ENCODE measurements at regions not wholly inside any gene's neighbourhood (a gene's known extent, or its start where the extent isn't known, plus 50 kb on each side); places are given as distances from the start of the nearest gene placed in this dataset.
A peak's percentile ranks its signal among the peaks of the same experiment; 100 is the strongest.

DNA sequence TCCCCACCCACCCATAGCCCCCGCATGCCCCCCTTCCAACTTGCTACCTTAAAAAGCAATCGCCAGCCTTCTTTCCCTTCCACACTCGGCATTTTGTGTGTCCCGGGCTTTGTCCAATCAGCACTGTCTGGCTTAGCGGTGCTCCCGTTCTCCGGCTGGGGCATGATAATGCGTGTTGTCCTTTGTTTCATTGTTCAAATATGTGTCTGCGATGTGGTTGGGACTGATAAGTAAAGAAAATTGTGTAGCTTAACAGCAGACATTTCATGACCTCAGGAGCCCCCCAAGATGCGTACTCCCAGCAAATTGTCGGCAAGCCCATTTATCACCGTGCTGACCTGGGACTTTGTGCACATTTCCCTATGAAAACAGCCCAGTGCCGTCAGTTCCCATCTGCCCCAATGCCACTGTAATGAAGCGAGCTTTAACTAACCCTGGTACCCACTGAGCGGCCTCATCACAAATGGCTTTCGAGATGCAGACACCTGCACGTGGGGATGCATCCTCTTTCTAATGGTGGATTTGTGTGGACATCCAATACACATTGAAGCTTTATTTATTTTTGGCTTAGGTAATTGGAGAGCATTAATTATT lies 167.0 kb upstream of the E2F8 start:
- DNase-seq (ENCODE audit: extremely low read depth in 1 of 4, low spot score in 3 of 4), result peak in 3 of 4 experiments; percentile 11 to 17 (median 16)
- FAIRE-seq, result no peak
- CTCF ChIA-PET (ENCODE audit: low intra/inter-chr PET ratio), result no interaction called here
- Histone ChIP-seq H3K4me3 (no peak overlapping the region), H3K36me3 (ENCODE audit: control insufficient read depth, insufficient read depth, low read length) (no peaks in the 10 kb centered on the region), H3K9ac (ENCODE audit: insufficient read depth in 1 of 2, low read depth in 2 of 2, low read length in 2 of 2) (no peak overlapping the region), H3K27ac (ENCODE audit: extremely low read depth, low read depth, low read length) (no peak overlapping the region), H3K4me2 (ENCODE audit: insufficient read depth, low read length) (peak overlapping the region; percentile 11; the same call in 1 of the 2 replicates), H3K9me1 (ENCODE audit: control insufficient read depth, insufficient read depth, low read length) (no peaks in the 10 kb centered on the region), H3K79me2 (ENCODE audit: control insufficient read depth, insufficient read depth, low read length) (no peaks in the 10 kb centered on the region), H4K20me1 (replicated peaks; ENCODE audit: control insufficient read depth, insufficient read depth, low read length) (no peaks in the 10 kb centered on the region), H3K4me1 (replicated peaks in 1 of 2; ENCODE audit: control insufficient read depth in 2 of 2, insufficient read depth in 2 of 2, low read length in 2 of 2) (no peaks in the 10 kb centered on the region), H3K9me3 (replicated peaks; ENCODE audit: control insufficient read depth, insufficient read depth, low read depth, low read length) (no peaks in the 10 kb centered on the region), H2AFZ (ENCODE audit: low read depth, low read length) (no peak overlapping the region), H3K27me3 (ENCODE audit: control insufficient read depth in 2 of 2, insufficient read depth in 2 of 2, low read length in 2 of 2) (peaks cover 8 to 35% of the 10 kb centered on the region in 2 experiments; a peak in 4 of 5 replicates)
- no peak; the same call in 2 of the 3 replicates for ATAC-seq
- BruUV-seq (replicated peaks), result no TSS peak
- POLR2A ChIA-PET, result interaction anchor here (0.6 kb wide), 1 partner anchor 40 kb away, joined by 4 read pairs; no protein-coding TSS in a partner anchor
- intact Hi-C loops (cut with micrococcal nuclease), result no loop called here
- in situ Hi-C loops (cut with MboI), result no loop called here
- 3% methylated on average over 16 of the region's 17 CpGs for WGBS (ENCODE audit: insufficient coverage, low coverage, missing lambda C conversion rate)
- TF ChIP-seq NCOR1 (IDR thresholded peaks at IDR 0.05) (peak; percentile 51), KLF6 (CRISPR knock-in tag; IDR thresholded peaks at IDR 0.05; ENCODE audit: borderline replicate concordance) (no peak), ZNF551 (CRISPR knock-in tag; IDR thresholded peaks at IDR 0.05) (no peak), GABPA (tag; conservative IDR thresholded peaks at IDR 0.05; ENCODE audit: low read depth) (no peak), NFYB (IDR thresholded peaks at IDR 0.05; ENCODE audit: extremely low read depth, insufficient read length) (peak; percentile 46), RBM15 (IDR thresholded peaks at IDR 0.05; ENCODE audit: insufficient read depth, low read length) (no peak), MAFK (IDR thresholded peaks at IDR 0.05; ENCODE audit: low read length) (no peak), SREBF1 (IDR thresholded peaks at IDR 0.05; ENCODE audit: borderline replicate concordance, low read depth, low read length) (no peak), RAD21 (CRISPR knock-in tag; conservative IDR thresholded peaks at IDR 0.05 in 1 of 2, IDR thresholded peaks at IDR 0.05 in 1 of 2) (no peak), BDP1 (IDR thresholded peaks at IDR 0.05; ENCODE audit: insufficient read depth, insufficient read length) (no peak), TRIM24 (IDR thresholded peaks at IDR 0.05) (no peak), JUND (IDR thresholded peaks at IDR 0.05; ENCODE audit: borderline replicate concordance, low read depth, low read length) (no peak), JUND (tag; IDR thresholded peaks at IDR 0.05; ENCODE audit: borderline replicate concordance, low read depth, low read length) (no peak)
- TF ChIP-seq, protein P1, sequence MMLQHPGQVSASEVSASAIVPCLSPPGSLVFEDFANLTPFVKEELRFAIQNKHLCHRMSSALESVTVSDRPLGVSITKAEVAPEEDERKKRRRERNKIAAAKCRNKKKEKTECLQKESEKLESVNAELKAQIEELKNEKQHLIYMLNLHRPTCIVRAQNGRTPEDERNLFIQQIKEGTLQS (IDR thresholded peaks at IDR 0.05), result no peak
- TF ChIP-seq, protein P1 (CRISPR knock-in tag; conservative IDR thresholded peaks at IDR 0.05), result no peak
- TF ChIP-seq, protein P2, sequence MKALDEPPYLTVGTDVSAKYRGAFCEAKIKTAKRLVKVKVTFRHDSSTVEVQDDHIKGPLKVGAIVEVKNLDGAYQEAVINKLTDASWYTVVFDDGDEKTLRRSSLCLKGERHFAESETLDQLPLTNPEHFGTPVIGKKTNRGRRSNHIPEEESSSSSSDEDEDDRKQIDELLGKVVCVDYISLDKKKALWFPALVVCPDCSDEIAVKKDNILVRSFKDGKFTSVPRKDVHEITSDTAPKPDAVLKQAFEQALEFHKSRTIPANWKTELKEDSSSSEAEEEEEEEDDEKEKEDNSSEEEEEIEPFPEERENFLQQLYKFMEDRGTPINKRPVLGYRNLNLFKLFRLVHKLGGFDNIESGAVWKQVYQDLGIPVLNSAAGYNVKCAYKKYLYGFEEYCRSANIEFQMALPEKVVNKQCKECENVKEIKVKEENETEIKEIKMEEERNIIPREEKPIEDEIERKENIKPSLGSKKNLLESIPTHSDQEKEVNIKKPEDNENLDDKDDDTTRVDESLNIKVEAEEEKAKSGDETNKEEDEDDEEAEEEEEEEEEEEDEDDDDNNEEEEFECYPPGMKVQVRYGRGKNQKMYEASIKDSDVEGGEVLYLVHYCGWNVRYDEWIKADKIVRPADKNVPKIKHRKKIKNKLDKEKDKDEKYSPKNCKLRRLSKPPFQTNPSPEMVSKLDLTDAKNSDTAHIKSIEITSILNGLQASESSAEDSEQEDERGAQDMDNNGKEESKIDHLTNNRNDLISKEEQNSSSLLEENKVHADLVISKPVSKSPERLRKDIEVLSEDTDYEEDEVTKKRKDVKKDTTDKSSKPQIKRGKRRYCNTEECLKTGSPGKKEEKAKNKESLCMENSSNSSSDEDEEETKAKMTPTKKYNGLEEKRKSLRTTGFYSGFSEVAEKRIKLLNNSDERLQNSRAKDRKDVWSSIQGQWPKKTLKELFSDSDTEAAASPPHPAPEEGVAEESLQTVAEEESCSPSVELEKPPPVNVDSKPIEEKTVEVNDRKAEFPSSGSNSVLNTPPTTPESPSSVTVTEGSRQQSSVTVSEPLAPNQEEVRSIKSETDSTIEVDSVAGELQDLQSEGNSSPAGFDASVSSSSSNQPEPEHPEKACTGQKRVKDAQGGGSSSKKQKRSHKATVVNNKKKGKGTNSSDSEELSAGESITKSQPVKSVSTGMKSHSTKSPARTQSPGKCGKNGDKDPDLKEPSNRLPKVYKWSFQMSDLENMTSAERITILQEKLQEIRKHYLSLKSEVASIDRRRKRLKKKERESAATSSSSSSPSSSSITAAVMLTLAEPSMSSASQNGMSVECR (CRISPR knock-in tag; IDR thresholded peaks at IDR 0.05), result no peak
- TF ChIP-seq, protein P3, sequence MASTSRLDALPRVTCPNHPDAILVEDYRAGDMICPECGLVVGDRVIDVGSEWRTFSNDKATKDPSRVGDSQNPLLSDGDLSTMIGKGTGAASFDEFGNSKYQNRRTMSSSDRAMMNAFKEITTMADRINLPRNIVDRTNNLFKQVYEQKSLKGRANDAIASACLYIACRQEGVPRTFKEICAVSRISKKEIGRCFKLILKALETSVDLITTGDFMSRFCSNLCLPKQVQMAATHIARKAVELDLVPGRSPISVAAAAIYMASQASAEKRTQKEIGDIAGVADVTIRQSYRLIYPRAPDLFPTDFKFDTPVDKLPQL (IDR thresholded peaks at IDR 0.05; ENCODE audit: extremely low read depth, insufficient read length), result no peak
